HG03097 (cell line): ENCODE measurements at regions not wholly inside any gene's neighbourhood (a gene's known extent, or its start where the extent isn't known, plus 50 kb on each side); places are given as distances from the start of the nearest gene placed in this dataset.
"Not testable (repeated sequence)": the region's sequence is repeated elsewhere in the genome, so short reads cannot be mapped to it uniquely, and the experiment has no call there.

Experiments used
- ATAC-seq: cut with Tn5 transposase; IDR thresholded peaks from one replicate; pipeline ENCODE4 v1.9.1; 2021; ENCODE audit not compliant: unreplicated experiment, low FRiP score

DNA sequence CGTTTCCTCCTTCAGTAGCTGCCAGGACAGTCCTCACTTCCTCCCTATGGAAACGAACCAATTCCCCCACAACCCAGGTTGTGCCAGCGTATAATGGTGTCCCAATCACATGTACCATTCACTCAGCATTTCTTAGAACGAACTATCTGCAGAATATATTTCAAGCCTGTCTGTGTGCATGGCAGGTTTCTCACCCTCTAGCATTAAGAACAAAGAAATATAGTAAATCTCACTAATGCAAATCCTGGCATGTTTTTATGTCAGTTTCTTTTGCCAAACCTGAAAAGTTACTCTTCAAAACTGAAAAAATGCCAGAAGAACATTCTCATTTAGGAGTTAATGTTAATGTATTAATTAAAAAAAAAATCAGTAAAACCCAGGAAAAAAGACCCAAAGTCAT, 405.9 kb upstream of the KLF6 start:
- ATAC-seq, result no peak

DNA sequence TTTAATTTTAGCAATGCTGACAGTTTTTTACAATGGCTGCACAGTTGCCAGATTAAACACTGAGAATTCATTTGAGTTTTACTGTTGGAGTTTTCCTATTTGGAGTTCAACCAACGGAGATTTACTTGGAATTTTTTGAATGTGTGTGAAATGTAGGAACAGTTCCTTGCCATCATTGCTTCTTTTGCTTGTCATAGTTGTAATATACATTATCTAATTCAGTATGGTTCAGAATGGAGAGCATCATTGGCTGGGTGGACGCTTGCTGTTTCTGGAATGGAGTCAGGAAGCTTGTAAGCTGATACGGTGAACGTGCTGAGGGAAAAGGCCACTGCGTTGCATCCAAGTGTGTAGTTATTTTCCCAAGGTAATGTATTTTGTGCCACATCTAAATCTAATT, 404.3 kb upstream of the KLF6 start:
- ATAC-seq, result no peak

DNA sequence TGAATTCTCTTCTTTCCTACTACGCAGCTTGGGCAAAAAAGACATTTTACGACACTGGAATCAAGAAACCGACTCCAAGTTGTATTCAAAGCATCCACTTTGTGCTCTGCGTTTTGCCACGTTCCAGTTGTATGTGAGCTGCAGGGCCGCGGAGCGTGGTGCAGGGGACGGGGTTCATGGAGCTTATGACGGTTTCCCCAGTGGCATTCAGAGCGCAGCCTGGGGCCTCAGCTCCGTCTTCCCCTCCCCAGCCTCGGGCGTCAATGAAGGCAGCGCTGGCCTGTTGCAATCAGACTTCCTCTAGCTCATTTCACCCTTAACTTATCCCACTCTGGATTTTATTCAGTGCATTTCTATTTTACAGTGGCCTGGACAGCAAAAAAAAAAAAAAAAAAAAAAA, 403.4 kb upstream of the KLF6 start:
- ATAC-seq, result no peak

DNA sequence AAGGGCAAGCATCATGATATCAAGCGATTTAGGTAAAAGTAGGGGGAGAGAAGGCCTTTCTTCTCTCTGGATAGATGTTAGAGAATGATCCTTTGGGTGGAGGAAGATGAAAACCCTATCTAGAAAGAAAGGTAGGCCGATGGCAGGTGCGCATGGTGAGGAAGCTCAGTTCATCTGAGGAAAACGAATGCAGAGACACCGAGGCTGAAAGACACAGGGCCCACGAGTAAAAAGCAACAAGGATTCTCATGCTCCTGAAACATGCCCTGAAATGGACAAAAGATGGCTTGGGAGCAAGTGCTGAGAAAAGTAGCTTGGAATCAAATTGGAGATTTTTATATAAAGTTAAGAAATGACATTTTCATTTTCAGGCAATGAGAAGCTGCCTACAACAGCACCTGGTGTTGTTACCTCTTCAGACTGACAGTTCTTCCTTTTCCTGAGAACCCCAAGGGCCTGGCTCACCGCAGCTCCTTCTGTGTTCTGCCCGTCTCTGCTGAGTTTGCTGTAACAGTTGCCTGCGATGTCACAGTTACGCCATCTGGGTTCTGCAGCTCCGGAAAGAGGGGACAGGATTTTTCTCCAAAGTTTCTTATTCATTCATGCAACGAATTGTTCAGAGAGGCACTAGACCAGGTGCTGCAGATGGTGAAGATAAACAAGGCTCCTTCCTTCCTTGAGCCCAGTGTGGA, 402.0 kb upstream of the KLF6 start:
- no peak for ATAC-seq

DNA sequence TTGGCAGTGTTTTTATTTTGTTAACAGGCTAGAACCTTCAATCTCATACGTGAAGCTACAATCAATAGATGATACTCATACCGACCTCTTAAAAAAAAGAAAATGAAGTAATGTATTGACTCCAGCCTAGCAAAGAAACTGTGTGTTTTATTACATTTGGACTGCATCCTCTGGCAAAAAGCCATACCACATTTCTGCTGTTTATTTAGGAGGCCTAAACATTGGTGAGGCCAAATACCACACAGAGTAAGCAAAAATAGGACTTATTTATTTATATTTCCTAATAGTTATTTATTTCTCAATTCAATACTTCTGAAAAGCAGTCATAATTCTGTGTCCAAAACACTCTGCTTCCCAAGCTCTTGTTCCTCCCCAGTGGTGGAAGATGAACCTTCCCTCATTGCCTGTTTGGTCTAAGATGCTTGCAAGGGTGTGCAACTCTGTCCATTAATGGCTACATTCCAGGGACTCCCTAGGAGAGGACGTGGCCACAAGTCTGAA, 398.8 kb upstream of the KLF6 start:
- ATAC-seq, result no peak

DNA sequence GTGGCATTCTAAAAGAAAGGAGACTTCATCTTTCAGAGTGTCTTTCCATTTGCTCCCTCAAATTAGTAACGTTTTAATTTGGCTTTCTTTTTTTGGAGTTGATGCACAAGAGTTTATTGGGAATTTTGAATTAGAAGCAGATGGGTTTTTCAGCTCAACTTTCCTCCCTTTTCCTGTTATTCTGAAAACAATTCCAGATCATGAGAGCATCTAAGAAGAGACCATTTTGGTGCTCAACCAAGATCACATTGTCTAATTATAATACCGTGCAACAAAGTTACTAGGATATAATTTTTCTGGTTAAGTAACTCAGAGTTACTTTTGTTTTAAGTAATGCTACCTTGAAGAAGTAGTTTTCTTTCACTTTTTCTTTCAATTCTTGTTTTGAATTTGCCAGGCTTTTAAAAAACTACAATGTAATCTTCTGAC, 396.6 kb upstream of the KLF6 start:
- ATAC-seq, result no peak

DNA sequence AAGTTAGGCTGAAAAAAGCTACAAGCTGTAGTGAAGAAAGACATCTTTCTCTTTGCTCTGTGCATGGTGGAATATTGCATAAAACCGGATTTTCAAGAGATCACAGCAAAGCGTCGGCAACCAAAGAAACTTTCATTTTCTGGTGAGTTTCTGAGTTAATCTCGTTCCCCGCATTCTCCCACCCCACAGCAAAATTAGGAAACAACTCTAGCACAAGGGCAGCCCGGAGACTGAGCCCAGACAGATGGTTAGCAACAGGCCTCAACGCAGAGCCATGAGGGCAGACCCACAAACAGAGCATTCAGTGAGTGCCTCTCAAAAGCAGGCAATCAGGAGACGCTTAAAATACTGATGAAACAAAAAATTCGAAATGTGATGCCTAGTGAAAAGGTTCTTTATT, 396.1 kb upstream of the KLF6 start:
- no peak for ATAC-seq

DNA sequence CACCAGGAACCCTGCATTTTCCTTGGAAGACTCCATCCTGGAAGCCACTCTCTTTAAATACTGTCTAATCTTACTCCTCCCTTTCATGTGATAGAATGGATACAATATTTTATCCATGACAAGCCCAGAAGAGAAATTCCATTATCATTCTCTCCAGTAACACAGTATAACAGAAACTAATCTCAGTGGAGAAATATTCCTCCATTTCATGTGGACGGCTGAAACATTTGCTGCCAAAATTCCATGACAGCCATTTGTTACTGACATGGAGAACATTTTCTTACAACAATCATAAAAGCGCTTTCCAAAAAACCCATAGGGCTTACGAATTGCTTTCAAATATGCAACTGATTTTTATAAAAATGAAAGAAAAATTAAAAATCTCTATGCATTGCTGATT, 392.8 kb upstream of the KLF6 start:
- ATAC-seq, result no peak

DNA sequence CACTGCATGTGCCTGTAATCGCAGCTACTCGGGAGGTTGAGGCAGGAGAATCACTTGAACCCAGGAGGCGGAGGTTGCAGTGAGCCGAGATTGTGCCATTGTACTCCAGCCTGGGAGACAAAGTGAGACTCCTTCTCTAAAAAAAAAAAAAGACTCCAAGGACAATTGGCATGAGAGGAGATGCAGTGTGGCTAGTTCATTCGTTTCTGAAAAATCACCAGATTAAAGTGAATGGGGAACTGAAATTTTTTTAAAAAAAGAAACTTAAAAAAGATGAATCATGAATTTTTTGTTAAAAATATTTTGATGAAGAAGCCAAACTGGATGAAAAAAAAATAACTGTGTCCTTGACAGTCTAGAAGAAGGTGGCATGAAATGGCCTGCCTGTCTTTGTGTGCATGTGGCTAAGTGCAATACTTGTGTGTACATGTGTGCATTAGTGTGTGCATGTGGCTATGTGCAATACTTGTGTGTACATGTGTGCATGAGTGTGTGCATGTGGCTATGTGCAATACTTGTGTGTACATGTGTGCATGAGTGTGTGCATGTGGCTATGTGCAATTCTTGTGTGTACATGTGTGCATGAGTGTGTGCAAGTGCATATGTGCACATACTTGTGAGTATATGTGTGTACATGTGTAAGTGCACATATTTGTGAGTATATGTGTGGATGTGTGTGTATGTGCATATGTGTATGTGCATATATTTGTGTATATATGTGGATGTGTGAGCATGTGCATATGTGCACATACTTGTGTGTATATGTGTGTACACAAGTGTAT, 391.7 kb upstream of the KLF6 start:
- no peak for ATAC-seq

DNA sequence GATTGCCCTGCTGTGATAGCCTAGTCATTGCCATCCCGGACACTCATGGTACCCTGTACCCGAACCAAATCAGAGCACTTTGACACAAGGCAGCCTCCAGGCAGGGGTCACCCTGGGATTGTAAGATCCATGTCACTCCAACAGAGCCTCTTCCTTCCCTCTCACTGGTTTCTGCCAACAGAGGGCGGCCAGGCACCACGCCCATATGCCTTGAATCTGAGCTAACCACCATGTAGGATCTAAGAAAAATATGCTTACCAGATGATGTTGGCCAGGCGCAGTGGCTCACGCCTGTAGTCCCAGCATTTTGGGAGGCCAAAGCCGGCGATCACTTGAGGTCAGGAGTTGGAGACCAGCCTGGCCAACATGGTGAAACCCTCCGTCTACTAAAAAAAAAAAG, 389.2 kb upstream of the KLF6 start:
- no peak for ATAC-seq

DNA sequence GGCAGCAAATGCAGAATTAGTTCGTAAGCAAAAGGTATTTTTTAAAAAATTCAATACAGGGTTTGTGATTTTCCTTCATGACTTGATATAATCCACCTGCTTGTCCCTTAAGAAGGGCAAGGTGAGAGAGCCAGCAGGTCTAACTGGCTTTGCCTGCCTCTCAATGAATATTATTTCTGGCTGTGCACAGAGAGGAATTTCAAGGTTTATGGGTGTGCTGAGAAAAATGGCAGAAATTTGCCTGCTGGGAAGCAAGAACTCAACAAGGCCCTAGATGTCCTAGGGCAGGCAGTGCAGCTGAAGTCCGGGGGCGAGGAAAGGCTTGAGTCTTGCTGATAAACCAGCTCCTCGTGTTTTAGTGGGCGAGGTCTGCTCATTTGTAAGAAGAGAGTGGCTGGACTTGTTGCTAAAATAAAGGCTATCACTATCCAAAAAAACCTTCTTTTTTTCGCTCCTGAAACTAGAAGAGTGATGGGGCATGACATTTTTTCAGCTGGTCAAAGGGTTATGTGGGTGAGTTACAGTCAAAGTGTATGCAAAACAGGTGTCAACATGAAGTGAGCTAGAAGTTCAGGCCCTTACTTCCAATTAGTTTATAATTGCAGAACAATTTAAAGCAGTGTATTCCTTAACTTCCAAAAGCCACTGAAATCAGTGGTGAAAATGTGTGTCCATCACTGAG, 385.8 kb upstream of the KLF6 start:
- ATAC-seq, result no peak

DNA sequence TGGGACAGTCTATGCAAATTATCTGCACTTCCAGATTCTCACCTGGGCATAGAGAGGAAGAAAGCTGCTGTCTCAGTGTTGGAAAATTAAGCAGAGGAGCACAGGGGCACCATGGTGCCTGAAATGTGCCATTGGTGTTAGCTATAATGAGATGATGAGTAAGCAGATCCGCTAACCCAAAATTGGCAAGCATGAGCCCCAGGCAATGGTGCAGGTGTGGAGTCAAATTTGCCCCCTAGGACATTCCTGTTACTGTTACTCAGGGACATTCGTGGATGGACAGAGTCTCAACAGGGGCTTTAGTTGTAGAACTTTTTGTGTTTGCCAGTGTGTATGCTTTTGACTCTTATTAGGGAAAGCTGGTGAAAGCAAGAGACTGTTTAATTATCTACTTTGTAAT, 385.2 kb upstream of the KLF6 start:
- ATAC-seq, result no peak

DNA sequence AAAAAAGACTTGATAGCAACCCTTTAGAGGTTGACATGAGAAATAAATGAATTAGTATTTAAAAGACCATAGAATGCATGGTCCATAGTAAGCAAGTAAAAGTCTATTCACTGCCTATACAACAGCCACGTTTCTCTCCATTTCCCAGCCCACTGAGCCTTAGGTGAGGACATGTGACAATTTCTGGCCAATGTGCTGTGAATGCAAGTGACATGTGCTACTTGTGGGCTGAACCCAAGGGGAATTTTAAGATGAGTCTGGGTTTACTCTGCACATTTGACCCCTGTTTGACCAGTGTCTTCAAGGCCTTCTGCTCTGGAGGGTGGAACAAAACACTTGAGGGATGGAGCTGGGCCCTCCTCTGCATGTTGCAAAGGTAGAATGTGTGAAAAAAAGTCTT, 384.4 kb upstream of the KLF6 start:
- no peak for ATAC-seq

DNA sequence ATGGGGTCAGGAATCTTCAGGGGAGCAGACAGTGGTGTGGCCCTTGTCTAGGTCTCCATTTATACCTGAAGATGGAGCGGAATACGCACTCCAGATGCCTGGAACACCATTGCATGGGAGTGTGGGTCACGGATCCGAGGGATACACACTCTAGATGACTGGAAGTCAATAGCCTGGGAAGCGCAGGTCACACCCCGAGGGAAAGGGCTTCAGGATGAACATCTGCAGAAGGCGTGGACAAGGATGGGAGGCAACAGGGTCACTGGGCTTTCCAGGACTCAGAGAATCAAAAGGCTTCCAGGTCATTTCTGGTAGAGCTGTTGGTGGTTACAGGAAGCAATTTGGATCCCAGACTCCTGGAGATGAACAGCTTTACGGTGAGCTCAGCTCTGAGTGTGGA, 382.2 kb upstream of the KLF6 start:
- no peak for ATAC-seq

DNA sequence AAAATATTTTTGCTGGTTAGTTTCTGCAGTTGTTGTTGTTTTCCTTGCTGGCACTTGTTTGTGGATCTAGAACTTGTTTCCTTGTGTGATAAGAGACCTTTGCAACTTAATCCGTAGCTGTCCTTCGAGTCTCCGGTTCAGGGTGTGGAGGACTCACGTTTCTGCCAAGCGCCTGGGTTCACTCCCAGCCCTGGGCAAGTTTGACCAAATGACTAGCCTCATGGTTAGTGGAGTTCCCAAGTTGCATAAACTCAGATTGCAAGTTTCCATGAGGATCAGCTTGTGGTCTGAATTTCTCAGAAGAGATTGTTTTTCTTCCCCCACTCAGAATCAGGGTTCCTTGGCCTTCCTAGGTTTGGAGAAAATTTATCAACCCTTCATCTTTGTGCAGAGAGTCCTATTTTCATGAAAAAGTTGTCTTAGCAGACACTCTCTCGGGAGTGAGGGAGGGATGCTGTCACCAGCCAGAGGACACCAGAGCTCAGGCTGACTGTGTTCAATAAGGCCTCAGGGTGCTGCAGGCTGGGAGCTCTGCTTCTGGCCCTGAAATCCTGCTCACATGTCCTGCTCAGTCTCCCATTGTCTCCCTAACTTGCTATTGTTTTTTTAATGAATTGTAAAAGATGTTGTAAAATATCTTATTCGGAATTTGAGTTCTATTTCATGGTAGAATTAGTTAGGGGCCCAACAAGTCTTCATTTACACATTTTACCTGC, 377.7 kb upstream of the KLF6 start:
- ATAC-seq, result no peak

DNA sequence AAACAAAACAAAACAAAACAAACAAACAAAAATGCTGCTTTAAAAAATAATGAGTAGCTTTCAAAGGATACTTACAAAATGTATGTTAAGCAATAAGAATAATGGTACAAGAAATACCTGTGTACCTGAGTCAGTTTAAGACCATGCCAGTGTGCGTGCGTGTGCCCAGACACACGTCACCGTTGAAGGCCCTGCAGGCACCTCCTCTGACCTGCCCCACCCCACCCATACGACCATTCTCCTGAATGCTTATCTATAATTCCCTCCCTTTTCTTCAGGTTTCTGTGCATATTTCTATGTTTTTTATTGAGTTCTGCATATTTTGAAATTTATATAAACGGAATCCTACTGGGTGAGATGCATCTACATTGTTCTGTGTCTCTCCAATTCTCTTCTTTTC, 374.2 kb upstream of the KLF6 start:
- ATAC-seq, result no peak

DNA sequence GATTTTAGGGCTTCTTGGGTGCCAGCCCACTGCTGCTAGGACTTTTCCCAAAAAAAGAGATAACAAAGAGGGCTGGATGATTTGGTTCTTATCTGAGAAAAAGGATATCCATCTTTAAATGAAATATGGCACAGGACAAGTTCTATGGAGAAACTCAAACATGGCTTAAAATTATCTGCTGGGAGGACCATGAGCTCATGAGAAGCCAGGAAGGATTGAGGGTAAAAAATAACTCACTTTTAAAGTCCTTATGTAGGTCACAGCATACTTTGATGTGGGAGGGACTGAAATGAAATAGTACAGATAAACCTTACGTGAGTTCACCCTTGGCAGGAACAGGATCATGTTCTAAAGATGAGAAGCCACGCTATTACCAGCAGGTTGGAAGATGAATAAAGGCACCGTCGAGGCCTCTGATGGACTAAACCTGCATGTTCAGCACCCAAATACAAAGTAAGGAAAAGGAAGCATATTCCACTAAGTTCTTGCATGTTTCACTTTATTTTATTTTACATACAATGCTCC, 369.2 kb upstream of the KLF6 start:
- no peak for ATAC-seq

DNA sequence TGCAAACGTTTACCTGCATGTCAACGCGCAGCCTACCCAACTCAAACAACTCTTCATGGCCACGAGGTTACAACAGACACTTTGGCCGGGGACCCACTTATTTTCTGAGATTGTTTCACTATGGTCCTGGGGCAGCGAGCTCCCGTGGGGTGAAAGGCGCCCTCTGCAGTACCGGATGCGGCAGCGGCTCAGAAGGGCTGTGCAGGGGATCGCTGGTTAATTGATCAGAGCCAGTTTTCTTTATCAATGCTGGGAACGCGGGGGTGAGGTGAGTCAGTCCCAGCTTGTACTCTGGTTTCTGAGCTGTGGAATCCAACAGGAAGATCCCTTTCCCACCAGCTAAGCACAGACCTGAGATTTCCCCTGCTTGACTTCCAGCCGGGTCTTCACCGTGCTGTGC, 366.5 kb upstream of the KLF6 start:
- ATAC-seq, result no peak

DNA sequence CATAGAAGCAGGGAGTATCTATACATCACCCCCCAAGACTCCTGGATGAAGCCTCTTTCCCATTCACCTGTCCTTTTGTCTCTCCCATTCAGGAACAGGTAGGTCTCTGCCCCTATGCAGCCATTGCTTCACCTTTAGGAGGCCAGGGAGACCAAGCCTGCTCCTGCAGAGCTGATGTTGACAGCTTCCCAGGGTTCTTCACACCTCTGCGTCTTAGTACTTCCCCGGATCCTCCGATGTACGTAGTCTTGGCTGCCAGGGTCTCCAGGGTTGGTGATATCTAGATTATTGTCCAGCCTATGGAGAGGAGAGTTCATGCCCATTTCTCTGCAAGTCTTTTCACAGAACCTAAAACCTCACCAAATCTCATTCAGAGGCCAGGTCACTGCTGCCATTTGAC, 365.7 kb upstream of the KLF6 start:
- ATAC-seq, result no peak

DNA sequence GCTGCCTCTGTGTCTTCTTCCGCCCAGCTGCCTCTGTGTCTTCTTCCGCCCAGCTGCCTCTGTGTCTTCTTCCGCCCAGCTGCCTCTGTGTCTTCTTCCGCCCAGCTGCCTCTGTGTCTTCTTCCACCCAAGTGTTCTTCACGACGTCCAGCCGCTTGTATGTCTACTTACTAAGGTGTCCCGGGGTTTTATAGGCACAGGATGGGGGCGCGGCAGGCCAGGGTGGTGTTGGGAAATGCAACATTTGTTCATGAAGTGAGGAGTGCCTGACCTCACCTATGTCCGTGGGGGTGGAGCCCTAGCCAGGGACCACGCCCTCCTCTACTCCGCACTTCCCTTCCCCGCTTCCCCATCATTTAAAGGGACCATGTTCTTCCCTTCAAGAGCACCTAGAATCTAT, 364.5 kb upstream of the KLF6 start:
- ATAC-seq, result not testable (repeated sequence)

DNA sequence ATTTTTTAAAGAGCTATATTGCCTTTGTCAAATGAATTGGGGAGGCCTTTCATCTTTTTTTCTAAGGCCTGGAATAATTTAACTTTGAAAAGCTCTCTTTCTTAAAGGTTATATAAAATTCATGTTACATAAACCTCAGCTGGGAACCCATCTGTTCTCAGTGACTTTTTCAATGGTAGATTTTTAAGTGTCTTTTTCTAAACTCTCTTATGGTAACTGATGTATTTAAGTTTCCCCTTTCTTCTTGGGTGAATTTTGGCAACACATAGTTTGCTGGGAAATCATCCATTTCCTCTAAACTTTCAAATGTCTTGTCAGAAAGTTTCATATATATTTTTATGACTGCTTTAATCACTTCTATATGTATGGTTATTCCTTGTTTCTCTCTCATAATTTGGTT, 362.2 kb upstream of the KLF6 start:
- ATAC-seq, result no peak
